ENCODE measurements at regions not wholly inside any gene's neighbourhood (a gene's known extent, or its start where the extent isn't known, plus 50 kb on each side); places are given as distances from the start of the nearest gene placed in this dataset.

DNA sequence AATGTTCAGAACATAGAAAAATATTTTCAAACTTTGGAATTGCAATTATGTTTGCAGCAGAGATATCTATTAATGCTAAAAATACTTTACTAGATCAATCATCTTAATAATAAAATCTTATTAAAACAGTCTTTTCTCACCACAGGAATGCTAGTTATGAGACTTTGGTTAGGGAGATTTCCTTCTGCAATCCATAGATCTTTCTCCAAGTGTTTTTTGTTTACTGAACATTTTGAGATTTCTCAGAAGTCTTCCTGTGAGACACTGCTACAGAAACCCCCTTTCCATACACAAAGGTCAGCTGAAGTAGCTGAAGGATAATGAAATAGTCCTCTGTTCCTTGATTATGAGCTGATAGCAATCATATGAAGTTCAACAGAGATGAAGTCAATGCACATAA lies 59.4 kb upstream of the RAPH1 start:
- H3K4me1 Mint-ChIP-seq, result peaks cover 5% of the 10 kb centered on the region
- no peak for ATAC-seq
- ChIA-PET POLR2A (interaction anchor here (0.6 kb wide), 1 partner anchor 28 kb away, joined by 4 read pairs; no protein-coding TSS in a partner anchor), CTCF (no interaction called here)
- no peaks in the 10 kb centered on the region for H3K36me3 Mint-ChIP-seq
- TF ChIP-seq NFATC4 (CRISPR knock-in tag; IDR thresholded peaks at IDR 0.05) (no peak), RELA (CRISPR knock-in tag; IDR thresholded peaks at IDR 0.05; ENCODE audit: borderline replicate concordance) (no peak), ZNF671 (CRISPR knock-in tag; IDR thresholded peaks at IDR 0.05) (no peak)
- TF ChIP-seq, protein P1, sequence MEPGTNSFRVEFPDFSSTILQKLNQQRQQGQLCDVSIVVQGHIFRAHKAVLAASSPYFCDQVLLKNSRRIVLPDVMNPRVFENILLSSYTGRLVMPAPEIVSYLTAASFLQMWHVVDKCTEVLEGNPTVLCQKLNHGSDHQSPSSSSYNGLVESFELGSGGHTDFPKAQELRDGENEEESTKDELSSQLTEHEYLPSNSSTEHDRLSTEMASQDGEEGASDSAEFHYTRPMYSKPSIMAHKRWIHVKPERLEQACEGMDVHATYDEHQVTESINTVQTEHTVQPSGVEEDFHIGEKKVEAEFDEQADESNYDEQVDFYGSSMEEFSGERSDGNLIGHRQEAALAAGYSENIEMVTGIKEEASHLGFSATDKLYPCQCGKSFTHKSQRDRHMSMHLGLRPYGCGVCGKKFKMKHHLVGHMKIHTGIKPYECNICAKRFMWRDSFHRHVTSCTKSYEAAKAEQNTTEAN (CRISPR knock-in tag; IDR thresholded peaks at IDR 0.05), result no peak
- TF ChIP-seq, protein P2, sequence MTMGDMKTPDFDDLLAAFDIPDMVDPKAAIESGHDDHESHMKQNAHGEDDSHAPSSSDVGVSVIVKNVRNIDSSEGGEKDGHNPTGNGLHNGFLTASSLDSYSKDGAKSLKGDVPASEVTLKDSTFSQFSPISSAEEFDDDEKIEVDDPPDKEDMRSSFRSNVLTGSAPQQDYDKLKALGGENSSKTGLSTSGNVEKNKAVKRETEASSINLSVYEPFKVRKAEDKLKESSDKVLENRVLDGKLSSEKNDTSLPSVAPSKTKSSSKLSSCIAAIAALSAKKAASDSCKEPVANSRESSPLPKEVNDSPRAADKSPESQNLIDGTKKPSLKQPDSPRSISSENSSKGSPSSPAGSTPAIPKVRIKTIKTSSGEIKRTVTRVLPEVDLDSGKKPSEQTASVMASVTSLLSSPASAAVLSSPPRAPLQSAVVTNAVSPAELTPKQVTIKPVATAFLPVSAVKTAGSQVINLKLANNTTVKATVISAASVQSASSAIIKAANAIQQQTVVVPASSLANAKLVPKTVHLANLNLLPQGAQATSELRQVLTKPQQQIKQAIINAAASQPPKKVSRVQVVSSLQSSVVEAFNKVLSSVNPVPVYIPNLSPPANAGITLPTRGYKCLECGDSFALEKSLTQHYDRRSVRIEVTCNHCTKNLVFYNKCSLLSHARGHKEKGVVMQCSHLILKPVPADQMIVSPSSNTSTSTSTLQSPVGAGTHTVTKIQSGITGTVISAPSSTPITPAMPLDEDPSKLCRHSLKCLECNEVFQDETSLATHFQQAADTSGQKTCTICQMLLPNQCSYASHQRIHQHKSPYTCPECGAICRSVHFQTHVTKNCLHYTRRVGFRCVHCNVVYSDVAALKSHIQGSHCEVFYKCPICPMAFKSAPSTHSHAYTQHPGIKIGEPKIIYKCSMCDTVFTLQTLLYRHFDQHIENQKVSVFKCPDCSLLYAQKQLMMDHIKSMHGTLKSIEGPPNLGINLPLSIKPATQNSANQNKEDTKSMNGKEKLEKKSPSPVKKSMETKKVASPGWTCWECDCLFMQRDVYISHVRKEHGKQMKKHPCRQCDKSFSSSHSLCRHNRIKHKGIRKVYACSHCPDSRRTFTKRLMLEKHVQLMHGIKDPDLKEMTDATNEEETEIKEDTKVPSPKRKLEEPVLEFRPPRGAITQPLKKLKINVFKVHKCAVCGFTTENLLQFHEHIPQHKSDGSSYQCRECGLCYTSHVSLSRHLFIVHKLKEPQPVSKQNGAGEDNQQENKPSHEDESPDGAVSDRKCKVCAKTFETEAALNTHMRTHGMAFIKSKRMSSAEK (CRISPR knock-in tag; IDR thresholded peaks at IDR 0.05; ENCODE audit: borderline replicate concordance), result no peak
- TF ChIP-seq, protein P3, sequence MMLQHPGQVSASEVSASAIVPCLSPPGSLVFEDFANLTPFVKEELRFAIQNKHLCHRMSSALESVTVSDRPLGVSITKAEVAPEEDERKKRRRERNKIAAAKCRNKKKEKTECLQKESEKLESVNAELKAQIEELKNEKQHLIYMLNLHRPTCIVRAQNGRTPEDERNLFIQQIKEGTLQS (CRISPR knock-in tag; conservative IDR thresholded peaks at IDR 0.05), result no peak
- TF ChIP-seq, protein P4, sequence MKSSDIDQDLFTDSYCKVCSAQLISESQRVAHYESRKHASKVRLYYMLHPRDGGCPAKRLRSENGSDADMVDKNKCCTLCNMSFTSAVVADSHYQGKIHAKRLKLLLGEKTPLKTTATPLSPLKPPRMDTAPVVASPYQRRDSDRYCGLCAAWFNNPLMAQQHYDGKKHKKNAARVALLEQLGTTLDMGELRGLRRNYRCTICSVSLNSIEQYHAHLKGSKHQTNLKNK (CRISPR knock-in tag; IDR thresholded peaks at IDR 0.05), result no peak
- TF ChIP-seq, protein P5, sequence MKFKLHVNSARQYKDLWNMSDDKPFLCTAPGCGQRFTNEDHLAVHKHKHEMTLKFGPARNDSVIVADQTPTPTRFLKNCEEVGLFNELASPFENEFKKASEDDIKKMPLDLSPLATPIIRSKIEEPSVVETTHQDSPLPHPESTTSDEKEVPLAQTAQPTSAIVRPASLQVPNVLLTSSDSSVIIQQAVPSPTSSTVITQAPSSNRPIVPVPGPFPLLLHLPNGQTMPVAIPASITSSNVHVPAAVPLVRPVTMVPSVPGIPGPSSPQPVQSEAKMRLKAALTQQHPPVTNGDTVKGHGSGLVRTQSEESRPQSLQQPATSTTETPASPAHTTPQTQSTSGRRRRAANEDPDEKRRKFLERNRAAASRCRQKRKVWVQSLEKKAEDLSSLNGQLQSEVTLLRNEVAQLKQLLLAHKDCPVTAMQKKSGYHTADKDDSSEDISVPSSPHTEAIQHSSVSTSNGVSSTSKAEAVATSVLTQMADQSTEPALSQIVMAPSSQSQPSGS (CRISPR knock-in tag; IDR thresholded peaks at IDR 0.05; ENCODE audit: borderline replicate concordance, low read depth), result no peak
- TF ChIP-seq, protein P6, sequence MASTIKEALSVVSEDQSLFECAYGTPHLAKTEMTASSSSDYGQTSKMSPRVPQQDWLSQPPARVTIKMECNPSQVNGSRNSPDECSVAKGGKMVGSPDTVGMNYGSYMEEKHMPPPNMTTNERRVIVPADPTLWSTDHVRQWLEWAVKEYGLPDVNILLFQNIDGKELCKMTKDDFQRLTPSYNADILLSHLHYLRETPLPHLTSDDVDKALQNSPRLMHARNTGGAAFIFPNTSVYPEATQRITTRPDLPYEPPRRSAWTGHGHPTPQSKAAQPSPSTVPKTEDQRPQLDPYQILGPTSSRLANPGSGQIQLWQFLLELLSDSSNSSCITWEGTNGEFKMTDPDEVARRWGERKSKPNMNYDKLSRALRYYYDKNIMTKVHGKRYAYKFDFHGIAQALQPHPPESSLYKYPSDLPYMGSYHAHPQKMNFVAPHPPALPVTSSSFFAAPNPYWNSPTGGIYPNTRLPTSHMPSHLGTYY (CRISPR knock-in tag; IDR thresholded peaks at IDR 0.05), result no peak
- TF ChIP-seq, protein P7, sequence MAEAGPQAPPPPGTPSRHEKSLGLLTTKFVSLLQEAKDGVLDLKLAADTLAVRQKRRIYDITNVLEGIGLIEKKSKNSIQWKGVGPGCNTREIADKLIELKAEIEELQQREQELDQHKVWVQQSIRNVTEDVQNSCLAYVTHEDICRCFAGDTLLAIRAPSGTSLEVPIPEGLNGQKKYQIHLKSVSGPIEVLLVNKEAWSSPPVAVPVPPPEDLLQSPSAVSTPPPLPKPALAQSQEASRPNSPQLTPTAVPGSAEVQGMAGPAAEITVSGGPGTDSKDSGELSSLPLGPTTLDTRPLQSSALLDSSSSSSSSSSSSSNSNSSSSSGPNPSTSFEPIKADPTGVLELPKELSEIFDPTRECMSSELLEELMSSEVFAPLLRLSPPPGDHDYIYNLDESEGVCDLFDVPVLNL (CRISPR knock-in tag; IDR thresholded peaks at IDR 0.05; ENCODE audit: borderline replicate concordance, low read depth), result no peak
- TF ChIP-seq, protein P8, sequence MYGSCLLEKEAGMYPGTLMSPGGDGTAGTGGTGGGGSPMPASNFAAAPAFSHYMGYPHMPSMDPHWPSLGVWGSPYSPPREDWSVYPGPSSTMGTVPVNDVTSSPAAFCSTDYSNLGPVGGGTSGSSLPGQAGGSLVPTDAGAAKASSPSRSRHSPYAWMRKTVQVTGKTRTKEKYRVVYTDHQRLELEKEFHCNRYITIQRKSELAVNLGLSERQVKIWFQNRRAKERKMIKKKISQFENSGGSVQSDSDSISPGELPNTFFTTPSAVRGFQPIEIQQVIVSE (CRISPR knock-in tag; IDR thresholded peaks at IDR 0.05; ENCODE audit: borderline replicate concordance), result no peak
- TF ChIP-seq, protein P9, sequence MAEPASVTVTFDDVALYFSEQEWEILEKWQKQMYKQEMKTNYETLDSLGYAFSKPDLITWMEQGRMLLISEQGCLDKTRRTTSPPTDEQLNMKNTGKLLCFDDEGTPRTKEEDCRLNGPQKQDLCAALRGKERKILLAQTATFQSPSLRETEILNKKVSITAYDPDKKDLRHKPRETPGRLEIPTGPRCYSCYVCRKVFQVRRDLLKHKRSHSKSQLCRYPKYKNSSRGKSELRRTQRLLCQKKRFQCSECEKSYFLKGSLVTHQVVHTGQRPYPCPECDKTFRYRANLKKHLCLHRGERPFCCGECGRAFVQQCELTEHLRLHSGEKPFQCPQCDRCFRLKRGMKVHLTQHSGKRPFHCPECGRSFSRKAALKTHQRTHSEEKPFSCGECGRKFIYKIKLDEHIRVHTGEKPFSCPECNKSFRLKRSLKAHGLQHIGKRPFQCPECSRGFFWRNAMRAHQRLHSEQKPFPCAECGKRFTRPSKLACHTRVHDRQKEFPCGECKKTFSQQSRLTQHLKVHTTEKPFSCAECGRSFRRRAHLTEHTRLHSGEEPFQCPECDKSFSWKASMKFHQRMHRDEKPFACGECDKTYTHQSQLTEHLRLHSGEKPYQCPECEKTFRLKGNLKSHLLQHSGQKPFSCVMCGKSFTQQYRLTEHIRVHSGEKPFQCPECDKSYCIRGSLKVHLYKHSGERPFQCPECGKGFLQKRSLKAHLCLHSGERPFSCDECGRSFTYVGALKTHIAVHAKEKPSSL (CRISPR knock-in tag; conservative IDR thresholded peaks at IDR 0.05), result no peak
- TF ChIP-seq, protein P10, sequence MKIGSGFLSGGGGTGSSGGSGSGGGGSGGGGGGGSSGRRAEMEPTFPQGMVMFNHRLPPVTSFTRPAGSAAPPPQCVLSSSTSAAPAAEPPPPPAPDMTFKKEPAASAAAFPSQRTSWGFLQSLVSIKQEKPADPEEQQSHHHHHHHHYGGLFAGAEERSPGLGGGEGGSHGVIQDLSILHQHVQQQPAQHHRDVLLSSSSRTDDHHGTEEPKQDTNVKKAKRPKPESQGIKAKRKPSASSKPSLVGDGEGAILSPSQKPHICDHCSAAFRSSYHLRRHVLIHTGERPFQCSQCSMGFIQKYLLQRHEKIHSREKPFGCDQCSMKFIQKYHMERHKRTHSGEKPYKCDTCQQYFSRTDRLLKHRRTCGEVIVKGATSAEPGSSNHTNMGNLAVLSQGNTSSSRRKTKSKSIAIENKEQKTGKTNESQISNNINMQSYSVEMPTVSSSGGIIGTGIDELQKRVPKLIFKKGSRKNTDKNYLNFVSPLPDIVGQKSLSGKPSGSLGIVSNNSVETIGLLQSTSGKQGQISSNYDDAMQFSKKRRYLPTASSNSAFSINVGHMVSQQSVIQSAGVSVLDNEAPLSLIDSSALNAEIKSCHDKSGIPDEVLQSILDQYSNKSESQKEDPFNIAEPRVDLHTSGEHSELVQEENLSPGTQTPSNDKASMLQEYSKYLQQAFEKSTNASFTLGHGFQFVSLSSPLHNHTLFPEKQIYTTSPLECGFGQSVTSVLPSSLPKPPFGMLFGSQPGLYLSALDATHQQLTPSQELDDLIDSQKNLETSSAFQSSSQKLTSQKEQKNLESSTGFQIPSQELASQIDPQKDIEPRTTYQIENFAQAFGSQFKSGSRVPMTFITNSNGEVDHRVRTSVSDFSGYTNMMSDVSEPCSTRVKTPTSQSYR (CRISPR knock-in tag; IDR thresholded peaks at IDR 0.05), result no peak
- no peaks in the 10 kb centered on the region for H3K9me3 Mint-ChIP-seq
- H3K27me3 Mint-ChIP-seq (ENCODE audit: low read depth), result no peaks in the 10 kb centered on the region
- DNase-seq (ENCODE audit: low spot score), result no peak
- H3K4me3 Mint-ChIP-seq, result no peak overlapping the region
- no peak overlapping the region for H3K27ac Mint-ChIP-seq
